HG03175 (cell line): ENCODE measurements at regions not wholly inside any gene's neighbourhood (a gene's known extent, or its start where the extent isn't known, plus 50 kb on each side); places are given as distances from the start of the nearest gene placed in this dataset.

Experiments used
- ATAC-seq: cut with Tn5 transposase; IDR thresholded peaks from one replicate; pipeline ENCODE4 v1.9.1; 2021; ENCODE audit warnings: mild to moderate bottlenecking, moderate library complexity; ENCODE audit not compliant: unreplicated experiment

DNA sequence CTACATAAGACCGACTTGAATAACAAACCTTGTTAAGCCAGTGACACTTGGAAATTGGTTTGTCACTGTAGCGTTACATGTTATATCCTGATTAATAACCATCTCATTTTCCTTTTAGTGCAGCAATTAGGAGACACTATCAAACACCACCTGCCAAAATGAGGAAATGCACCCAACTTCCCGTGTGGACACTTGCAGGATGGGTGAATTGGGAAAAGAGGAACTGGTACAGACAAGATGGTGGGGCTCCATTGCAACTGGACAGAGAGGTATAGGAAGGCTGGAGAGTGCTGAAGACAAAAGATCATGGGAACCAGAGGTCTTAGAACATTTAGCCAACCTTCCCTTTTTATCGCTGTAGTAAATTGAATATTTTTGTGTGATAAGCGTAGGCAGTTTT, 816.3 kb upstream of the HS6ST1 start:
- ATAC-seq = no peak

DNA sequence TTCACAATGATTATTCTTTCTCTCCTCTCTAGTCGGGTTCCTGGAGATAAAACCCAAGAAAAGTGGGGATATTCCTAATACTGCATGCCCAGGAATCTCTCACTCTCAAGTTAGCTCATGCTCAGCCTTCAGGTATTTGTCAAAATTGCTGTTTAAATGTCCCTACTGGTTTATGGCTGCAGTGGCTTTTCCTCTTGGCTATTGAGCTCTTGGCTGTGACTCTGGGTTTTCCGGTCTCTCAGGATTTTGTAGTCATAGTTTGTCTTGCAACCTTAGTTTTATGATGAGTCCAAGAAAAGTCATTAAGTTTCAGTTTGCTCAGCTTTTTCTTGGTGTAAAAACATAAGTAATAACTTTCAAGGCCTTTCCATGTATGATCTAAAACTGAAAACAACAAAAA, 820.7 kb upstream of the HS6ST1 start:
- no peak for ATAC-seq

DNA sequence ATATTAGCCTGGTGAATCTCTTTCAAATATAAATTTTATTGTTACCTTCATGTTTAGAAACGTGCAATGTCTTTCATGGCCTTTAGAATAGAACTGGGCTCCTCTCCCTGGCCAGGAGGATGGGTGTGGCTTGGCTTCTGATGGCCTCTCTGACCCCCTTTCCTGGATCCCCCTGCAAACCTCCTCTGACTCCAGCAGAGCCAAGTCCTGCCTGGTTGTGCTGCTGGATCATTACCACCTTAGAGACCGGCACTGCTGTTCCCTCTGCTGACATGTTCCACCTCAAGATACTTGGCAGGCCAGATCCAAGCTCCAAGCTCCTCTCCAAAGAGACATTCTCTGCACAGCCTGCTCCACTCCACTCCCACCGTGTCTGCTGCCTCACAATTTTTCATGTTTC, 823.8 kb upstream of the HS6ST1 start:
- ATAC-seq = no peak

DNA sequence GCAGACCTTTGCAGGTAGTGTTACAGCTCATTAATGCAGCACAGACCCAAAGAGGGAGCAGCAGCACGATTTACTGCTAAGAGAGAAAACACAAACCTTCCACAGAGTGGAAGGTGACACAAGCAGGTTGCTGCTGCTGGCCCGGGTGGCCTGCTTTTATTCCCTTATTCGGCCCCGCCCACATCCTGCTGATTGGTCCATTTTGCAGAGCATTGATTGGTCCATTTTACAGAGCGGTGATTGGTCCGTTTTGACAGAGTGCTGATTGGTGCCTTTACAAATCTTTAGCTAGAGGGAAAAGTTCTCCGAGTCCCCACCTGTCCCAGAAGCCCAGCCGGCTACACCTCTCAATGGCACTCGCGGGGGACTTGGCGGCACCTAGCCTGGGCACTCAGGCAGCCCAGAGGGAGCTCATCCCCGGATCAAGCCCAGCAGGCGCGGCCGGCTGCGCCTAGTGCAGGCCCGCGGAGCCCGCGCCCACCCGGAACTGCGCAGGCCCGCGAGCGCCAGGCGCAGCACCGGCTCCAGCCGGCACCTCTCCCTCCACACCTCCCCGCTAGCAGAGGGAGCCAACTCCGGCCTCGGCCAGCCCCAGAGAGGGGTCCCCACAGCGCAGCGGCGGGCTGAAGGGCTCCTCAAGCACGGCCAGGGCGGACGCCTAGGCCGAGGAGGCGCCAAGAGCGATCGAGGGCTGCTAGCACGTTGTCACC, 825.6 kb upstream of the HS6ST1 start:
- no peak for ATAC-seq

DNA sequence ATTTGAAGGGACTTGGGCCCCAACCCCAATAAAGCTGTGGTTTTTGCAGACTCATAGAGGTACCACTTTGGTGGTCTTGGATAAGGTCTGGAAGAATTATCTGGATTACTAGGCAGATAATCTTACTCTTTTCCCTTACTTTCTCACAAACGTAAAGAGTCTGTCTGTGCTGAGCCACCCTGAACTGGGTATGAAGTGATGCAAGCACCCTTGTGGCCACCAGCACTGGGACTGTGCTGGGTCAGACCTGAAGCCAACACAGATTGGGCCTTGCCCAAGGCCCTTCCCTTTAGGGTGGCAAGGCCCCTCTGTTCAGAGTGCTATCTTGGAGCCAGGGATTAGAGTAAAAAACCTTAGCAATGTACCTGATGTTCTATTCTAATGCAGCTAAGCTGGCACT, 827.0 kb upstream of the RAB6C start:
- no peak for ATAC-seq

DNA sequence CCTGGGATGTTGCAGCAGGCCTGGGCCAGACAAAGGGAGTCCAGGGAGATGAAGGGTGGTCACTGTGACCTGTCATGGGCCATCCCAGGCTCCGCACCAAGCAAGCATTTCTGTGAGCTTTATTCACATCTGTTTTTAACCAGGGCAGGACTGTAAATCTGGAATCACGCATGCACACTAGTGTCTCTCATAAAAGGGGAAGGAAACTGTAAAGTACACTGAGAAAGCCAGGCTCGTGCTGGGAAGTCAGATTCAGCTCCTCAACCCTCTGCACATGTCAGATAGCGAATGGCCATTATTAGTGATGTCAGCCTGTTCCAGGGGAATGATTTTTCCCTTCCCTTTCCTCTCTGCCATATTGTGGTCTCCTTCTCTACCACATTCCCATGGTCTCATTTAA, 818.6 kb upstream of the RAB6C start:
- ATAC-seq = no peak

GRCh38 chr2:129164220-129164949, 815.1 kb upstream of the RAB6C start:
- ATAC-seq = no peak

DNA sequence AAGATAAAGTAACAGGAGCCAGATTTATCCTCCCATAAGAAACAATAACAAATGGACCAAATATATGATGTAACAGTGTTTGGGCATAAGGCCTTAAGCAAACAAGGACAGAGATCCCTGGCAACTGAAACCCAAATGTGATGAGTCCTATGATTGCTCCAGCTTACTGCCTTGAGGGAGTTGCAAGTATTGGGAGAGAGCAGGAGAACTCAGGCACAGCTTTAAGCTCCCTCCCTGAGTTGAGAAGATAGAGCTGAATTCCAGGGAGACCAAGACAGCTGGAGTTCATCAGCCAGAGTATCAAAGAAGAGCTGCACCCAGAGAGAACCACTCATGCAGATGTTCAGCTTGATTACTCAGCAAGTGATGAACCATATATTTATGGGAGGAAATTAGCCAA, 814.5 kb upstream of the RAB6C start:
- no peak for ATAC-seq

GRCh38 chr2:129167456-129167855, 812.0 kb upstream of the RAB6C start:
- ATAC-seq = no peak

DNA sequence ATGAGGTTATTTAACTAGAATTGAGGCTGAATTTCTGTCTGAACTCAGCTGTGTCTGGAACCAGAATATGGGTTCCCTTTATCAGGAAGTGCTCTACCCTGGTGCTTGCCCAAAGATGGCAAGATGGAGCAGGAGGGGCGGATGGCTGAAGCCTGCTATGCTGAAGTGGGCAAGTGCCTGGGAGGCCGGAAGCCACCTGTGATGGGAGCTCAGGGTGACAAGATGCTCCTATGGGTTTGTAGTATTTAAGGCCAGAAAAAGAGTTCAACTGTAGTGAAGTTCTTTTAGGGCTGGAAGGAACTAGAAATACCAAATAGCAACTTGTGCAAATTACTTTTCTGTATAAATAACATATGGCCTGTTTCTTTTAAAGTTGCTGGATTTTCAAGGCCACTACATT, 808.9 kb upstream of the RAB6C start:
- no peak for ATAC-seq

DNA sequence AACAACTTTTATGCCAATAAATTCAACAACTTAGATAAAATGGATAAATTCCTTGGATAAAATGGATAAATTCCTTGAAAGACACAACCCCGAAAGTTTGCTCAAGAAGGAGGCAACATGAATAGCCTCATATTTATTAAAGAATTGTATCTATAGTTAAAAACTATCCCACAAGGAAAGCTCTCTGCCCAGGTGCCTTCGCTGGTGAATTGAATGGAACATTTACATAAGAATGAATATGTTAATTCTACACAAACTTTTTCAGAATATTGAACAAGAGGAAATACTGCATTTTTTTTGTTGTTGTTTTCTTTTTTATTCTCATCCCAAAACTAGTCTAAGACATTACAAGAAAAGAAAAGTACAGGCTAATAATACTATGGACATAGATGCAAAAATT, 805.3 kb upstream of the RAB6C start:
- ATAC-seq = no peak

DNA sequence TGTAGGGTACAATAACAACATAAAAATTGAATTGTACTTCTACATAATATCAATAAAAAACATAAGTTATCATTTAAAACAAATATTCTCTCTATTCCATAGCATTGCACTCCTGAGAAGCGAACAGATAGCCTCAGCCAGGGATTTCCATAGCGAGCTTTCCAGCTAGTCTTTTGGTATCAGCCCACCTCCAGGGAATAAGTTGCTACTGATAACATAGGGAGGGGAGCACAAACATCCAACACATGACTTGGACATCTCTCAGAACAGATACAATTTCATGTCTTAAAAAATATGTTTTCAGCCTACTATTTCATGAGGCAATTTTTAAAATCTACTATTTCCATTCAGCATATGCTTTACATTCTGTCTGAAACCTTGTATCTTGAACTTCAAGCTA, 804.4 kb upstream of the RAB6C start:
- no peak for ATAC-seq

DNA sequence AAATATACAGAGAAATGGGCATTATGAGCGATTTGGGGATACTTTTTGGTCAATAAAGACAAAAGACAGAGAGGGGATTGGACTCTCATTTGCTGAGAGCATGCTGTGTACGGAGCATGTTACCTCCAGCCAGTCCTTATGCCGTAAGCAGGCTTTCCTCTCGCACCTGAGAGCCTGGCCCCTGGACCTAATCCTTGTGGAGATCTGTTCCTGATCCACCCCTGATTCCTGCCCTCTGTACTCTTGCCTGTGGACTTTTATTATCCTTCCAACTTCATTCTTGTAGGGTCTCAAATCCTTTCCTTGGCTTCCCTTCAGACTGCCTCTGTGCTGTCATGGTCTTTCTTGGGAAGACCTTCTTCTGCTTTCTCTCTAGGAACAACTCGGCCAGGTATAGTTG, 803.1 kb upstream of the RAB6C start:
- no peak for ATAC-seq

DNA sequence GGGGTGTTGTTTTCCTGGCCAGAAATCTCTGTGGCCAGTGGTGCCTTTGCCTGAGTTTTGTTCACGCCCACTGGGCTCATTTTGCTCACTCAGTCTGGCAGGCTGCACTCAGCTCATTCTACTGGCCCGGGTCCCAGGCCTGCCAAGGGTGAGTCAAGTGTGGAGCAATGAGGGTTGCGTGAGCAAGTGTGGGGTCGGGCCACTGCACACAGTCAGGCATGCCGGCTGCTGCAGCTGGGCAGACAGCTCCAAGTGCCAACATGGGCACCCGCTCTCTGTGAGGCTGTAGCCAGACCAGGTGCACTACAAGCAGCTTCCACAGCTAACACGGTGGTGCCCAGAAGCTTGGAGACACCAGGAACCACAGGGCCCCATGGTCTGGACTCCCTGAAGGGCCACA, 801.1 kb upstream of the RAB6C start:
- no peak for ATAC-seq

- ATAC-seq = no peak
Measured at GRCh38 chr2:129179199-129179598, 800.3 kb upstream of the RAB6C start.

DNA sequence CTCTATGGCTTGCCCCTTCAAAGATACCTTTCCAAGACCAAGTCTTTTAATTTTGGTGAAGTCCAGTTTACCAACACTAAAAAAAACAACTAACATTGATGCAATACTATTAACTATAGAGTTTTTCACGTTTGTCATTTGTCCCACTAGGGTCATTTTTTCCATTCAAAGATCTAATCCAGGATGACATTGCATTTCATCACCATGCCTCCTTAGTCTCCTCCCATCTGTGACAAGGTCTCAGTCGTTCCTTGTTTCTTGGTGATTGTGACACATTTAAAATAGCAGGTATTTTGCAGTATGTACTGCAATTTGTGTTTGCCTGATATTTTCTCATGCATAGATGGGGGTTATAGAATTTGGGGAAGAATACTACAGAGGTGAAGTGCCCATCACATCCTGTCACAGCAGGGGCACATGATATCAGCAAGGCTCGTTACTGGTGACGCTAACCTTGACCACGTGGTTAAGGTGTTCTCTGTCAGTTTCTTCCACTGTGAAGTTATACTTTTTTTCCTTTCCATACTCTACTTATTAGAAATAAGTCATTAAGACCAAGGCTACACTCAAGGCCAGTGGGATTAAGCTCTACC, 799.2 kb upstream of the RAB6C start:
- no peak for ATAC-seq

GRCh38 chr2:129181433-129181832, 798.0 kb upstream of the RAB6C start:
- ATAC-seq = no peak

DNA sequence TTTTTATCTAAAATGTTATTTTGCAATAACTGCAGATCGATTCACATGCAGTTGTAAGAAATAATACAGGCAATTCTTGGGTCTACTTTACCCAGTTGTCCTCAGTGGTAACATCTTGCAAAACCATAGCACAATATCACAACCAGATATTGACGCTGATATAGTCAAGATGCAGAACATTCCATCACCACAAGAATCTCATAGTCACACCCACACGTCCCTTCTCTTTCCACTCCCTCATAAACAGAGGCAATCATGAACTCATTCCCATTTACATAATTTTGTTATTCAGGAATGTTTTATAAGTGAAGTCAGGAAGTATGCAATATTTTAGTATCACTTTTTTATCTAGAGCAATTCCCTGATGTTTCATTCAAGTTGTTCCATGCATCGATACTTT, 797.5 kb upstream of the RAB6C start:
- ATAC-seq = no peak

DNA sequence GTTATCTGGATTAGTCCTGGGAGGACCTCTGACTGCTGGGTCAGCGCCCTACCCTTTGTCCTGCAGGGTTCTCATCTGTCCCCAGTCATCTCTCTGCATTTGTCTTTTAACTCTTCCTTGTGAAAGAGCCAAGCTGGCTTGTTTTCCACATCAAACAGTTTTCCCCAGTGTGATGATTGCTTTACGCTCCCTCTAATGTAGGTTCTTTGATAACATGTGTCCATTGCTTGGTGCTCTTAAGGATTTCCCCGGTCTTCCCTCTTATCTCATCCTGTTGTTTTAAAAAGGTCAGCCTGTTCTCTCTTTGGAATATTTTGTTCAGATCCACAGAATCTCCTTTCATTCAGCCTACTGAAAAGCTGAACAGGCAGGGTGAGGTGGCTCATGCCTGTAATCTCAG, 792.1 kb upstream of the RAB6C start:
- no peak for ATAC-seq

DNA sequence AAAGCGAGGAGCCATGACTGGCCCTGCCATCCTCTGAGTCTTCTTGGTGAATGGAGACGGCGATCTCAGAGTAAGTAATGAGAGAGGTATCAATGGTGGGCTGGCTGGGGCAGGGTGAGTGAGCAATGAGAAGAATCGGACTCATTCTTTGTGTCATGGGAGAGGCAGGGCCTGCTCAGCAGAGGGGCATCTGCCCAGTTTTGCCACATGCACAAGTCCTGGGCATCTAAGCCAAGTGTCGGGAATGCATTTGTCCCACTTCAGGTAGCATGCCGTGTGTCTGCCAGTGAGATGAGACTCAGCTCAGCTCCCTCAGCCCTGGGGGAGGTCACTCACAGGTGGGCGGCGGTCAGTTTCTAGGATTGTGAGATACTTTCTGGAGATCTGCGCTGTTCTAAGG, 791.0 kb upstream of the RAB6C start:
- no peak for ATAC-seq

- ATAC-seq = no peak
Measured at GRCh38 chr2:129189617-129190319, 789.7 kb upstream of the RAB6C start.

- ATAC-seq = no peak
Measured at GRCh38 chr2:129190494-129190893, 789.0 kb upstream of the RAB6C start.
